HepG2 (cell line): ENCODE measurements at regions not wholly inside any gene's neighbourhood (a gene's known extent, or its start where the extent isn't known, plus 50 kb on each side); places are given as distances from the start of the nearest gene placed in this dataset.

ENCODE experiments used
- ATAC-seq: fragments of 200-7000 bp; cut with Tn5 transposase; 3 replicates; pipeline ENCODE4 v1.9.1; 2020; ENCODE audit warnings: mild to moderate bottlenecking, moderate library complexity
- BruUV-seq: library from RNA; stranded (reverse); fragments of 400-500 nt; replicated peaks from 2 replicates; lab custom pipeline; 2021; lab: Mats Ljungman, UMichigan
- CTCF ChIA-PET: fragments of 300-600 bp; formaldehyde crosslinking; extraction: SDS; loops from one replicate; lab custom pipeline; 2021; ENCODE audit warnings: low total read pairs, inconsistent platforms, low intra/inter-chr PET ratio; lab: Yijun Ruan, JAX
- POLR2A ChIA-PET: fragments of 350-600 bp; sonication (Branson Sonifier 250); formaldehyde crosslinking; loops from one replicate; lab custom pipeline; 2020; ENCODE audit warnings: antibody characterized with exemption, inconsistent platforms; lab: Yijun Ruan, JAX
- DNase-seq: peaks from one replicate; pipeline ENCODE4 v3.0.0-alpha.2; 2015; ENCODE audit warnings: low spot score
- FAIRE-seq: peaks from 3 replicates; lab custom pipeline; 2011; peaks lifted over from hg19 to GRCh38; lab: Jason Lieb, UNC
- H2AFZ ChIP-seq: one replicate; pipeline ENCODE4 v1.6.1; 2011; ENCODE audit warnings: low read length, inconsistent platforms
- H3K27ac ChIP-seq: fragments of 300-600 bp; 3 replicates; pipeline ENCODE4 v1.8.0; 2011; ENCODE audit warnings: mixed run types, mild to moderate bottlenecking, mixed read lengths, low read length, inconsistent platforms; ENCODE audit not compliant: insufficient read depth; ENCODE audit errors: extremely low read length
- H3K27me3 ChIP-seq, 2 experiments: fragments of 200-600 bp in 1 of 2; 2 replicates in 1 of 2; 3 replicates in 1 of 2; pipeline versions ENCODE4 v1.6.0 to v1.8.0; 2011; ENCODE audit warnings: low read length in 2 of 2, mild to moderate bottlenecking in 2 of 2, moderate library complexity in 2 of 2, inconsistent platforms in 1 of 2; ENCODE audit not compliant: insufficient read depth in 2 of 2, control insufficient read depth in 1 of 2
- H3K36me3 ChIP-seq, 2 experiments: fragments of 200-600 bp in 1 of 2; replicated peaks in 1 of 2; 2 replicates in 1 of 2; 3 replicates in 1 of 2; pipeline versions ENCODE4 v1.5.1 to v1.8.0; 2011; ENCODE audit warnings: low read length in 2 of 2, inconsistent platforms in 1 of 2; ENCODE audit not compliant: insufficient read depth in 2 of 2, control insufficient read depth in 1 of 2
- H3K4me1 ChIP-seq: 2 replicates; pipeline ENCODE4 v1.5.1; 2012; ENCODE audit warnings: low read length, inconsistent platforms; ENCODE audit not compliant: insufficient read depth
- H3K4me2 ChIP-seq: 2 replicates; pipeline ENCODE4 v1.6.0; 2011; ENCODE audit warnings: low read depth, low read length, inconsistent platforms
- H3K4me3 ChIP-seq, 3 experiments: fragments of 200-600 bp in 1 of 3; sonication (generic), shearing (Covaris generic) in 1 of 3; replicated peaks in 1 of 3; 2 replicates each; pipeline ENCODE4 v1.5.1; 2011 to 2016; ENCODE audit warnings: low read length in 3 of 3, inconsistent platforms in 2 of 3, low read depth in 2 of 3, mild to moderate bottlenecking in 2 of 3, control low read depth in 1 of 3, mixed read lengths in 1 of 3; ENCODE audit not compliant: insufficient read depth in 1 of 3
- H3K79me2 ChIP-seq: one replicate; pipeline ENCODE4 v1.6.1; 2011; ENCODE audit warnings: low read length, inconsistent platforms; ENCODE audit not compliant: insufficient read depth
- H3K9ac ChIP-seq: 2 replicates; pipeline ENCODE4 v1.6.0; 2011; ENCODE audit warnings: mild to moderate bottlenecking, low read depth, low read length, inconsistent platforms; ENCODE audit not compliant: insufficient read depth
- H3K9me3 ChIP-seq: 2 replicates; pipeline ENCODE4 v1.5.1; 2012; ENCODE audit warnings: mild to moderate bottlenecking, low read length
- H4K20me1 ChIP-seq: 2 replicates; pipeline ENCODE4 v1.6.0; 2011; ENCODE audit warnings: inconsistent platforms, mild to moderate bottlenecking, low read length, moderate library complexity; ENCODE audit not compliant: insufficient read depth
- ASH2L ChIP-seq: fragments of 300-600, 200-600 bp; sonication (generic); IDR thresholded peaks from 2 replicates; pipeline ENCODE4 v1.7.0; 2017; ENCODE audit warnings: low read depth, mild to moderate bottlenecking, moderate library complexity, mixed read lengths, low read length; ENCODE audit not compliant: insufficient read length
- CEBPG ChIP-seq: IDR thresholded peaks from 2 replicates; pipeline ENCODE4 v1.6.1; 2016
- CHD2 ChIP-seq: IDR thresholded peaks from 2 replicates; pipeline ENCODE4 v1.6.1; 2011; ENCODE audit warnings: low read depth, low read length, improper control_type of control experiment
- DDIT3 ChIP-seq: sonication (generic); formaldehyde crosslinking; IDR thresholded peaks from 2 replicates; pipeline ENCODE4 v1.4.0; 2020; ENCODE audit warnings: mild to moderate bottlenecking, missing genetic modification reagents
- ELF3 ChIP-seq: IDR thresholded peaks from 2 replicates; pipeline ENCODE4 v1.6.1; 2016; ENCODE audit warnings: missing genetic modification reagents, missing compliant biosample characterization
- FLYWCH1 ChIP-seq: sonication (generic); formaldehyde crosslinking; IDR thresholded peaks from 2 replicates; pipeline ENCODE4 v1.8.1; 2023; ENCODE audit warnings: mild to moderate bottlenecking, missing genetic modification reagents
- FOXO1 ChIP-seq: sonication (generic); formaldehyde crosslinking; IDR thresholded peaks from 2 replicates; pipeline ENCODE4 v1.4.0; 2020; ENCODE audit warnings: missing genetic modification reagents
- KLF11 ChIP-seq: IDR thresholded peaks from 2 replicates; pipeline ENCODE4 v1.6.1; 2016; ENCODE audit warnings: missing compliant biosample characterization
- MAFK ChIP-seq, 2 experiments: IDR thresholded peaks in 1 of 2; conservative IDR thresholded peaks in 1 of 2; 2 replicates each; pipeline ENCODE4 v1.6.1; 2011; ENCODE audit warnings: improper control_type of control experiment in 2 of 2, low read length in 2 of 2
- MIER3 ChIP-seq: IDR thresholded peaks from 2 replicates; pipeline ENCODE4 v1.6.1; 2016; ENCODE audit warnings: missing compliant biosample characterization, borderline replicate concordance
- RAD51 ChIP-seq: fragments of 450-650 bp; IDR thresholded peaks from 2 replicates; pipeline ENCODE4 v1.6.1; 2016; ENCODE audit warnings: borderline replicate concordance
- RXRB ChIP-seq: IDR thresholded peaks from 2 replicates; pipeline ENCODE4 v1.6.1; 2016; ENCODE audit warnings: borderline replicate concordance, missing genetic modification reagents, missing compliant biosample characterization
- SOX6 ChIP-seq, 2 experiments: fragments of 450-650 bp in 1 of 2; sonication (generic) in 1 of 2; formaldehyde crosslinking in 1 of 2; IDR thresholded peaks; 2 replicates each; pipeline versions ENCODE4 v1.4.0 to v1.6.1; 2017 to 2020; ENCODE audit warnings: antibody characterized with exemption in 1 of 2, mild to moderate bottlenecking in 1 of 2, missing genetic modification reagents in 1 of 2
- SPEN ChIP-seq: sonication (generic); formaldehyde crosslinking; IDR thresholded peaks from 2 replicates; pipeline ENCODE4 v1.5.1; 2020; ENCODE audit warnings: low read depth, mild to moderate bottlenecking, missing genetic modification reagents
- SRF ChIP-seq: IDR thresholded peaks from 2 replicates; pipeline ENCODE4 v1.6.1; 2011; ENCODE audit warnings: mild to moderate bottlenecking, low read depth, low read length, moderate library complexity
- TFE3 ChIP-seq: IDR thresholded peaks from 2 replicates; pipeline ENCODE4 v1.6.1; 2016
- ZFP36 ChIP-seq: fragments of 150-350 bp; IDR thresholded peaks from 2 replicates; pipeline ENCODE4 v1.6.1; 2018; ENCODE audit warnings: borderline replicate concordance, low read length, low read depth; ENCODE audit not compliant: partially characterized antibody
- ZFP62 ChIP-seq: sonication (generic); formaldehyde crosslinking; IDR thresholded peaks from 2 replicates; pipeline ENCODE4 v1.4.0; 2020; ENCODE audit warnings: missing genetic modification reagents
- ZNF205 ChIP-seq: IDR thresholded peaks from 2 replicates; pipeline ENCODE4 v1.6.1; 2018; ENCODE audit warnings: missing biosample characterization, missing genetic modification reagents
- ZNF326 ChIP-seq: sonication (generic); formaldehyde crosslinking; IDR thresholded peaks from 2 replicates; pipeline ENCODE4 v1.4.0; 2020; ENCODE audit warnings: missing genetic modification reagents, borderline replicate concordance
- ZNF331 ChIP-seq: sonication (generic); formaldehyde crosslinking; IDR thresholded peaks from 2 replicates; pipeline ENCODE4 v1.4.0; 2020; ENCODE audit warnings: missing genetic modification reagents
- ZNF333 ChIP-seq: sonication (generic); formaldehyde crosslinking; IDR thresholded peaks from 2 replicates; pipeline ENCODE4 v1.4.0; 2020; ENCODE audit warnings: mild to moderate bottlenecking, missing genetic modification reagents, borderline replicate concordance
- ZNF33B ChIP-seq: sonication (generic); formaldehyde crosslinking; IDR thresholded peaks from 2 replicates; pipeline ENCODE4 v1.5.1; 2020; ENCODE audit warnings: mild to moderate bottlenecking, missing genetic modification reagents
- ZNF615 ChIP-seq: sonication (generic); formaldehyde crosslinking; IDR thresholded peaks from 2 replicates; pipeline ENCODE4 v1.5.0; 2020; ENCODE audit warnings: mild to moderate bottlenecking, missing genetic modification reagents, borderline replicate concordance
- ZNF788 ChIP-seq: sonication (generic); formaldehyde crosslinking; IDR thresholded peaks from 2 replicates; pipeline ENCODE4 v1.5.0; 2020; ENCODE audit warnings: mild to moderate bottlenecking, missing genetic modification reagents, borderline replicate concordance
- WGBS: methylation state at CpG from one replicate; pipeline ENCODE4 v1.1.6; 2017; ENCODE audit warnings: low lambda C conversion rate; 5-methylcytosine and 5-hydroxymethylcytosine counted together
- in situ Hi-C: cut with HindIII; loops from 2 replicates; pipeline ENCODE4 v1.10.0; 2017; ENCODE audit warnings: low pct_unique_long_range_greater_than_20kb; ENCODE audit not compliant: extremely low pct_ligation_motif_present
- intact Hi-C: fragments of 100-400 bp; cut with micrococcal nuclease; formaldehyde crosslinking; loops from one replicate; pipeline ENCODE4 v1.10.0; 2022; ENCODE audit not compliant: unreplicated experiment

- TF ChIP-seq ZFP36 (no peak), CHD2 (no peak)
- TF ChIP-seq, all 625 proteins: peak for 20
Measured at GRCh38 chr21:17343055-17343454, 169.8 kb upstream of the CXADR start (continued).

GRCh38 chr21:17348357-17348756, 164.5 kb upstream of the CXADR start:
- FAIRE-seq (no peak), DNase-seq (peak; percentile 52), ATAC-seq (peak; percentile 63)
- H3K27ac ChIP-seq: no peak overlapping the region
- ChIA-PET CTCF (no interaction called here), POLR2A (no interaction called here)
- H3K36me3 ChIP-seq: no peaks in the 10 kb centered on the region
- no peaks in the 10 kb centered on the region for H3K27me3 ChIP-seq
- in situ Hi-C loops (no loop called here), intact Hi-C loops (no loop called here)
- H3K79me2 ChIP-seq: no peaks in the 10 kb centered on the region
- no peak overlapping the region for H3K4me3 ChIP-seq
- WGBS: 2% methylated on average over 3 of the region's 3 CpGs
- no peaks in the 10 kb centered on the region for H3K9me3 ChIP-seq
- no peaks in the 10 kb centered on the region for H4K20me1 ChIP-seq
- H3K9ac ChIP-seq: no peak overlapping the region
- H3K4me2 ChIP-seq: no peak overlapping the region
- BruUV-seq: no TSS peak
- no peak overlapping the region for H2AFZ ChIP-seq
- peaks cover 12% of the 10 kb centered on the region for H3K4me1 ChIP-seq
- no peak for TF ChIP-seq SRF
- TF ChIP-seq ZNF205 (CRISPR knock-in tag): no peak
- TF ChIP-seq RXRB (CRISPR knock-in tag): no peak
- no peak for TF ChIP-seq ZNF788
- TF ChIP-seq ZNF326 (CRISPR knock-in tag): no peak
- TF ChIP-seq ZNF615 (CRISPR knock-in tag): no peak
- no peak for TF ChIP-seq KLF11
- TF ChIP-seq ASH2L: no peak
- peak; percentile 11; the same call in 1 of the 2 replicates for TF ChIP-seq CEBPG (CRISPR knock-in tag)
- no peak for TF ChIP-seq MAFK (conservative IDR thresholded peaks at IDR 0.05 in 1 of 2, IDR thresholded peaks at IDR 0.05 in 1 of 2; ENCODE audit: low read length in 2 of 2)
- no peak for TF ChIP-seq SPEN (CRISPR knock-in tag)
- TF ChIP-seq ELF3: no peak
- TF ChIP-seq DDIT3: no peak
- no peak for TF ChIP-seq ZFP62 (CRISPR knock-in tag)
- no peak for TF ChIP-seq ZNF333 (CRISPR knock-in tag)
- no peak for TF ChIP-seq FOXO1
- no peak for TF ChIP-seq ZNF33B (CRISPR knock-in tag)
- TF ChIP-seq RAD51: no peak
- TF ChIP-seq ZNF331: no peak
- TF ChIP-seq SOX6 (IDR thresholded peaks at IDR 0.05): no peak
- peak; percentile 28; the same call in 1 of the 2 replicates for TF ChIP-seq SOX6 (CRISPR knock-in tag; IDR thresholded peaks at IDR 0.05)
- TF ChIP-seq MIER3 (CRISPR knock-in tag): no peak
- no peak for TF ChIP-seq TFE3
- no peak for TF ChIP-seq FLYWCH1
